ENCODE measurements at regions not wholly inside any gene's neighbourhood (a gene's known extent, or its start where the extent isn't known, plus 50 kb on each side); places are given as distances from the start of the nearest gene placed in this dataset.

DNA sequence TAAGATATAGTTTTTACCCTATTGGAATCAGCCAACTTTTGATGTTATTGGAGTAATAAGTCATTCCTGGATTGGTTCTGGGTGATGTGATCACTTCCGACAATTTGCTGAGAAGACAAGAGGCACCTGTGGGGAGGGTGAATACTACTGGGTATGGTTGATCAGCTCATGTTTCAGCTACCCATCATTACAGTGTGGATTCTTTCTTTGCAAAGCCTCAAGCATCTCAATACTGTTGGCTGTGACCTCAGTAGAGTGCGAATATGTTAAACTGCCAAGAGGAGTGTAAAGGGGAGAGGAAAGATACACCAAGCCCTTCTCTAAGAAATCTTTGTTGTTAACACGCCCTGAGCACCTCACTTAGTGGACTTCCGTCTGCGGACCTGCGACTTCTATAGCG, 317.7 kb downstream of the TDRD15 start:
- TF ChIP-seq, protein P1, sequence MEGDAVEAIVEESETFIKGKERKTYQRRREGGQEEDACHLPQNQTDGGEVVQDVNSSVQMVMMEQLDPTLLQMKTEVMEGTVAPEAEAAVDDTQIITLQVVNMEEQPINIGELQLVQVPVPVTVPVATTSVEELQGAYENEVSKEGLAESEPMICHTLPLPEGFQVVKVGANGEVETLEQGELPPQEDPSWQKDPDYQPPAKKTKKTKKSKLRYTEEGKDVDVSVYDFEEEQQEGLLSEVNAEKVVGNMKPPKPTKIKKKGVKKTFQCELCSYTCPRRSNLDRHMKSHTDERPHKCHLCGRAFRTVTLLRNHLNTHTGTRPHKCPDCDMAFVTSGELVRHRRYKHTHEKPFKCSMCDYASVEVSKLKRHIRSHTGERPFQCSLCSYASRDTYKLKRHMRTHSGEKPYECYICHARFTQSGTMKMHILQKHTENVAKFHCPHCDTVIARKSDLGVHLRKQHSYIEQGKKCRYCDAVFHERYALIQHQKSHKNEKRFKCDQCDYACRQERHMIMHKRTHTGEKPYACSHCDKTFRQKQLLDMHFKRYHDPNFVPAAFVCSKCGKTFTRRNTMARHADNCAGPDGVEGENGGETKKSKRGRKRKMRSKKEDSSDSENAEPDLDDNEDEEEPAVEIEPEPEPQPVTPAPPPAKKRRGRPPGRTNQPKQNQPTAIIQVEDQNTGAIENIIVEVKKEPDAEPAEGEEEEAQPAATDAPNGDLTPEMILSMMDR (conservative IDR thresholded peaks at IDR 0.05; ENCODE audit: low read length) = no peak
- no peak for DNase-seq (ENCODE audit: low read depth)
- no peak overlapping the region for H3K4me3 ChIP-seq (ENCODE audit: low read length)

DNA sequence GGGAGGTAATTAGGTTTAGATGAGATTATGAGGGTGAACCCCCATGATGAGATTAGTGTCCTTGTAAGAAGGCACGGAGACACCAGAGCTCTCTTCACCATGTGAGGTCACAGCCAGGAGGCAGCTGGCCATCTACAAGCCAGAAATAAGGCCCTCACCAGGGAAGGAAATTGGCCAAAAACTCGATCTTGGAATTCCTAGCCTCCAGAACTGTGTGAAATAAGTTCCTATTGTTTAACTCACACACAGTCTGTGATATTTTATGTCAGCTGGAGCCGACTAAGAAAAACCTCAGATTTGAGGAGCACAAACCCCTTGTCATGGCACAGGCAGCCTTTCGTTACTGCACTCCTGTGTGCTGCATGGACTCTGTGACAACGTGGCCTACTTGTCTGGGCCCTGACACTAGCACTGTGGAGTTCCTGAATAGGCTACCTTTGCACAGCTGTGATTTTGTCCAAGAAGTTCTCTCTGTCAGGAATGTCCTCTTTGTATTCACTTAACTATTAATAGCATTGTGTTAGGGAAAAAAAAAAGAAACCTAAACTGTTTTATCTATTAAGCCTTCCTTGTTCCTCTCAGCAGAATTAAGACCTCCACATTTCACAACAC, 319.8 kb downstream of the TDRD15 start:
- DNase-seq (ENCODE audit: low read depth) = no peak
- TF ChIP-seq, protein P1 (conservative IDR thresholded peaks at IDR 0.05; ENCODE audit: low read length) = no peak

DNA sequence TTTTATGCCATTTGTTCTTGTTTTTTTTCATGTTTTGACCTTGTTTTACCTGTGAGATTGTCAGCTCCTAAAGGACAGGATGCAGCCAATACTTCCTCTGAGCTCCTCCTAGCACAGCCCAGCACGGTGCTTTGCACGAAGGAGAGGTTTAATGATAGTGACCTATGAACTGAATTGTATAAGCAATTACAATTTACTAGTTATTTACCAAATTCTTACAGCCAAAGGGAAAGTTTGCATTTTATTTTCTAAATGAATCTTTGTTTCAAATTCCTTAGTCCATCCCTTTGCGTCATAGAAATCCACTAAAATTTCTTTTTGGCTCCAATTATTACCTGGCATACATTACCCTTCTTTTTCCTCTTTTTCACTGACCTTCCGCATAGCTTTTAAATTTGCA, 326.1 kb downstream of the TDRD15 start:
- DNase-seq (ENCODE audit: low read depth) = no peak
- no peak overlapping the region for H3K4me3 ChIP-seq (ENCODE audit: low read length)
- TF ChIP-seq, protein P1 (conservative IDR thresholded peaks at IDR 0.05; ENCODE audit: low read length) = no peak

More for the DNA sequence above, 319.8 kb downstream of the TDRD15 start:
- no peak overlapping the region for H3K4me3 ChIP-seq (ENCODE audit: low read length)

DNA sequence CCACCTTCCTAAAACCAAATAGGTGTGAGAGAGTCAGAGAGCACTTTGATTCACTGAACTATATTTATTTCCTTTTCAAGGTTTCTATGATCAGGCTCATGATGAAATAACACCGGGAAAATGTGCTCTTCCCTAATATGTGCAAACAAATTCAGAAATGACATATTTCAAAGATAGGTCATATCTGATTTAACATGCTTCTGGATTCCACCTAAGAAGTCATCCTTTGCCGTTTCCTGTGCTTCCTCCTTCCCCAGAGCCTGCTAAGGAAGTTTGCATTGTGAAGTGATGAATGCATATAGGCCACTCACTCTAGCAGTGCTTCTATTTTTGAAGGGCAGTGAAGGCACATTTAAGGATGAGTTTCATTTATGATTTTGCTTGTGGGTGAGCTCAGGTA, 327.6 kb downstream of the TDRD15 start:
- no peak overlapping the region for H3K4me3 ChIP-seq (ENCODE audit: low read length)
- no peak for DNase-seq (ENCODE audit: low read depth)
- TF ChIP-seq, protein P1 (conservative IDR thresholded peaks at IDR 0.05; ENCODE audit: low read length) = no peak

DNA sequence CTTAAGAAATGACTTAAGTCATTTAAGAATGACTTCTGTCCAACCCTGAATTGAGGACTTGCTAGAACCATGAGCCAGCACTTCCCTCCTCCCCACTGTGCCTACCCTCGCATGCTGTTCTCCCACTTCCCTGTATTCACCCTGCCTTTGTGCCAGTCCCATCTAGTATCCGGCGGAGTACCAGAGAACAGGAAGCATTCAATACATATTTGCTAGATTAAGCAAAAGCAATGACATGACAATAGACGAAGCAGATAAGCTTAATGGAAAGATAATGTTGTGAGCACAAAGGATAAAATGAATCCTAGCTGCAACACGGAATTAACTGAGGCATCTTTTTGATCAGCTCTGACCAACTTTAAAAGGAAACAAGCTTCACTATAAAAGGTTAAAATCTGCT, 328.5 kb downstream of the TDRD15 start:
- H3K4me3 ChIP-seq (ENCODE audit: low read length) = no peak overlapping the region
- TF ChIP-seq, protein P1 (conservative IDR thresholded peaks at IDR 0.05; ENCODE audit: low read length) = no peak
- DNase-seq (ENCODE audit: low read depth) = no peak

DNA sequence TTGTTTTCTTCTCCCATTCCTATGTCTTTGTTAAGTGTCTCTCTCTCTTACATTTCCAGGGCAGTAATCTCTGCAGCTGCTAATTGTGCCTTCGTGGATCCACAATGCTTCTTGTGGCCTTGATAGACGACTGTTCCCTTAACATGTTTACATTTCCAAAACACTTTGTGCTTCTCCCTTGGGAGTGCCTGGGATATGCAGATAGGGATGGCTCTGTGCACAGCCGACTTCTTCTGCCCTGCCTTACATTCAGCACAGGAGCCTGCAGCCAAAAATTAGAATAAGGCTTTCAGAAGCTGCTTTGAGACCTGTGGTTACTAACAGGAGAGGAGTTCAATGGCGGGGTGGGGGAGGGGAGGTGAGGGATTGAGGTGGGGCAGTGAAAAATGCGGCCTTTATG, 328.9 kb downstream of the TDRD15 start:
- TF ChIP-seq, protein P1 (conservative IDR thresholded peaks at IDR 0.05; ENCODE audit: low read length) = no peak
- no peak for DNase-seq (ENCODE audit: low read depth)

DNA sequence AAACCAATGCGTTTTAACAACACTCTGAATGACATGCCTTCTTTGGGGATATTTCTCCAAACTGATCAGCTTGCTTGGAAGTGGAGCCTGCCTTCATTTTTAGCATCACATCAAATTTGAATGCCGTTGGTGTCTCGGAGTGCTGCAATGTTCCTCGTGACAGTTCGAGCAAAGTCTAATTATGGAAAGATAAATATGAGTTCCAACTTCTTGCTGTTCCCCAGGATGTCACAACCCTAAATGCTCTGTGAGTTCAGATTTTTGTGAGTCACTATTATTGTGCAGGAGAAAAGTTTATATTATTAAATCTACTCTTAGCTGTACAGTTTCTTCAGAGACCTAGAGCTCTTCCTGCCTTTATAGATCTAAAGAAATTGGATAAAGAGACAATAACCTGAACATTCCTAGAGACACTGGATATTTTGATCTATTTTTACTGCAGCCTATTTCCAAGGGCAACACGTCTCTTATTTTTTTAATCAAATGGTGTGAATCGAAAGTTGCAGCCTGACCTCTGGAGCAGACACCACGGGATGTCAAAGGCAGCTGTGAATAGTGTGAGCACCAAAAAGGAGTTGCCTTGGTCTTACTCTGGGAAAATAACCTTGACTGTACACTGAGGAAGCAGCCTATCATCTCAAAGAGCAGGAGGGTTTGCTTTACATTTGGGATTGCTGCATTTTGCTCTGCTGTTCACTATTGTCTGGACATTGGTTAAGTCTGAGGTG, 330.1 kb downstream of the TDRD15 start:
- no peak for DNase-seq (ENCODE audit: low read depth)

More for the DNA sequence above, 328.9 kb downstream of the TDRD15 start:
- no peak overlapping the region for H3K4me3 ChIP-seq (ENCODE audit: low read length)

More for the DNA sequence above, 330.1 kb downstream of the TDRD15 start:
- TF ChIP-seq, protein P1 (conservative IDR thresholded peaks at IDR 0.05; ENCODE audit: low read length) = no peak
- no peak overlapping the region for H3K4me3 ChIP-seq (ENCODE audit: low read length)

Data from AG10803 (cell line).